Activated CD8-positive, alpha-beta T cell treated with anti-CD3 and anti-CD28 coated beads for 36 hours (primary cell): ENCODE measurements at regions not wholly inside any gene's neighbourhood (a gene's known extent, or its start where the extent isn't known, plus 50 kb on each side); places are given as distances from the start of the nearest gene placed in this dataset.

Experiments
- ATAC-seq: fragments of 200-7000 bp; cut with Tn5 transposase; one replicate; pipeline ENCODE4 v1.10.0; 2021; ENCODE audit warnings: mild to moderate bottlenecking, moderate library complexity
- CTCF ChIA-PET: fragments of 350-600 bp; sonication (Branson Sonifier 250); formaldehyde crosslinking; loops from one replicate; lab custom pipeline; 2021; ENCODE audit warnings: antibody characterized with exemption; lab: Charles Lee
- POLR2A ChIA-PET: fragments of 350-600 bp; sonication (Branson Sonifier 250); formaldehyde crosslinking; loops from one replicate; lab custom pipeline; 2021; ENCODE audit warnings: antibody characterized with exemption; lab: Charles Lee
- DNase-seq: peaks from one replicate; pipeline ENCODE4 v3.0.0-alpha.2; 2020
- H3K27ac Mint-ChIP-seq: one replicate; pipeline ENCODE4 v1.8.0; 2021; ENCODE audit warnings: mild to moderate bottlenecking, mixed read lengths
- H3K27me3 Mint-ChIP-seq: one replicate; pipeline ENCODE4 v1.8.0; 2021; ENCODE audit warnings: mixed read lengths
- H3K36me3 Mint-ChIP-seq: one replicate; pipeline ENCODE4 v1.8.0; 2021; ENCODE audit warnings: low read depth, mixed read lengths
- H3K4me1 Mint-ChIP-seq: one replicate; pipeline ENCODE4 v1.8.0; 2021; ENCODE audit warnings: low read depth, mixed read lengths
- H3K4me3 Mint-ChIP-seq: one replicate; pipeline ENCODE4 v1.8.0; 2021; ENCODE audit warnings: mild to moderate bottlenecking, moderate library complexity, mixed read lengths
- H3K9me3 Mint-ChIP-seq: one replicate; pipeline ENCODE4 v1.8.0; 2021; ENCODE audit warnings: mixed read lengths
- CTCF ChIP-seq: fragments of 200-600 bp; IDR thresholded peaks from one replicate; pipeline ENCODE4 v1.8.0; 2022; ENCODE audit warnings: antibody characterized with exemption, mild to moderate bottlenecking
- intact Hi-C: fragments of 100-400 bp; cut with micrococcal nuclease; formaldehyde crosslinking; loops from one replicate; pipeline ENCODE4 v1.10.0; 2022

GRCh38 chr6:50289366-50289765 is 239.6 kb upstream of the DEFB112 start:
- ChIA-PET POLR2A (no interaction called here), CTCF (no interaction called here)
- intact Hi-C loops: no loop called here
- Mint-ChIP-seq H3K4me1 (no peaks in the 10 kb centered on the region), H3K9me3 (peaks cover 4% of the 10 kb centered on the region), H3K4me3 (no peak overlapping the region), H3K27me3 (no peaks in the 10 kb centered on the region), H3K27ac (no peak overlapping the region), H3K36me3 (no peaks in the 10 kb centered on the region)
- ATAC-seq: no peak
- DNase-seq: no peak
- TF ChIP-seq CTCF: no peak

GRCh38 chr6:50301307-50301706 is 251.6 kb upstream of the DEFB112 start:
- no peaks in the 10 kb centered on the region for H3K27me3 Mint-ChIP-seq
- ATAC-seq (no peak), DNase-seq (no peak)
- peaks cover 6% of the 10 kb centered on the region for H3K9me3 Mint-ChIP-seq
- no peak for TF ChIP-seq CTCF
- H3K4me1 Mint-ChIP-seq: no peaks in the 10 kb centered on the region
- intact Hi-C loops: no loop called here
- H3K27ac Mint-ChIP-seq: no peak overlapping the region
- ChIA-PET POLR2A (no interaction called here), CTCF (no interaction called here)
- H3K36me3 Mint-ChIP-seq: no peaks in the 10 kb centered on the region
- no peak overlapping the region for H3K4me3 Mint-ChIP-seq

GRCh38 chr6:50305660-50306059 is 255.9 kb upstream of the DEFB112 start:
- H3K36me3 Mint-ChIP-seq: no peaks in the 10 kb centered on the region
- CTCF ChIA-PET: no interaction called here
- H3K4me3 Mint-ChIP-seq: no peak overlapping the region
- no peak overlapping the region for H3K27ac Mint-ChIP-seq
- no peak for TF ChIP-seq CTCF
- no peak for DNase-seq
- no peak for ATAC-seq
- intact Hi-C loops: no loop called here
- H3K27me3 Mint-ChIP-seq: no peaks in the 10 kb centered on the region
- peaks cover 10% of the 10 kb centered on the region for H3K9me3 Mint-ChIP-seq
- POLR2A ChIA-PET: no interaction called here
- H3K4me1 Mint-ChIP-seq: no peaks in the 10 kb centered on the region

GRCh38 chr6:50318536-50318935 is 268.8 kb upstream of the DEFB112 start:
- Mint-ChIP-seq H3K27me3 (no peaks in the 10 kb centered on the region), H3K36me3 (no peaks in the 10 kb centered on the region), H3K27ac (no peak overlapping the region), H3K4me3 (no peak overlapping the region), H3K4me1 (no peaks in the 10 kb centered on the region), H3K9me3 (peaks cover 5% of the 10 kb centered on the region)
- ChIA-PET POLR2A (no interaction called here), CTCF (no interaction called here)
- ATAC-seq: no peak
- intact Hi-C loops: no loop called here
- TF ChIP-seq CTCF: no peak
- no peak for DNase-seq

- CTCF ChIA-PET: no interaction called here
- no peak overlapping the region for H3K4me3 Mint-ChIP-seq
- peaks cover 9% of the 10 kb centered on the region for H3K9me3 Mint-ChIP-seq
- no peaks in the 10 kb centered on the region for H3K4me1 Mint-ChIP-seq
- ATAC-seq (no peak), DNase-seq (no peak)
- no peak for TF ChIP-seq CTCF
- intact Hi-C loops: no loop called here
- H3K27ac Mint-ChIP-seq: no peak overlapping the region
- no peaks in the 10 kb centered on the region for H3K27me3 Mint-ChIP-seq
- POLR2A ChIA-PET: no interaction called here
- H3K36me3 Mint-ChIP-seq: no peaks in the 10 kb centered on the region
Observed at GRCh38 chr6:50330347-50330746, 280.6 kb upstream of the DEFB112 start.
